ENCODE measurements at regions not wholly inside any gene's neighbourhood (a gene's known extent, or its start where the extent isn't known, plus 50 kb on each side); places are given as distances from the start of the nearest gene placed in this dataset.

DNA sequence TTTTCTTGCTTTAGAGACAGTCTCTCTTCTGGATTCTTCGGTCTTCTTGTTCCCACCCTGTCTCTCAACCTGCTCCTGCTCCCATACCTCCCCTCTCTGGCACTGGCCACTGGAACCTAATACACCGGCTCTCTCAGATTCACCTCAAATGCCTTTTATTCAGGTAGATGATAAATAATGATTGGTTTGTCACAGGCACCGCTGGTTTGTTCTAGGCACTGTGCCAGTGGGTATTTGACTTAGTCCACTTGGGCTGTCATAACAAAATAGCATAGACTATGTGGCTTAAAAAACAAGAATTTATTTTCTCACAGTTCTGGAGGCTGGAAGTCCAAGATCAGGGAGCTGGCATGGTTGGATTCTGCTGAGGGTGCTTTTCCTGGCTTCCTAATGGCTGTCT is 278.2 kb upstream of the STT3B start:
- DNase-seq, result no peak

GRCh38 chr3:31255007-31255581 is 277.6 kb upstream of the STT3B start:
- no peak for DNase-seq

DNA sequence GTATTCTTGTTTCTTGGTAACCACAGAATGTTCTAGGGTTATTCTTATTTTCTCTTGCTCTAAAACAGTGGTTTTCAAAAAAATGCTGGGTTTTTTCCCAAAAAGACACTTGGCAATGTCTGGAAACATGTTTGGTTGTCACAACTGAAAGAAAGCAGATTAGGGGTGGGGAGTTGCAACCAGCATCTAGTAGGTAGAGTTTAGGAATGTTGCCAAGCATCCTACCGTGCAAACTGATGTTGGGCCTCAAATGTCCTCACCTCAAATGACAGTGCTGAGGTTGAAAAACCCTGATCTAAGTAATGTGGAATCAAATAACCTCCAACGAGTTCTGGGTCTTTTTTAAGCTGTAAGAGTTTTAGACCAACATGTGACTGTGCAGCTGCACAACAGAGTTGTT is 270.5 kb upstream of the STT3B start:
- no peak for DNase-seq

- DNase-seq, result no peak
These were observed 268.8 kb upstream of the STT3B start for GRCh38 chr3:31263897-31264296.

GRCh38 chr3:31265646-31266428 is 266.9 kb upstream of the STT3B start:
- no peak for DNase-seq

- DNase-seq, result no peak
These were observed 263.9 kb upstream of the STT3B start for GRCh38 chr3:31268868-31269267.

GRCh38 chr3:31270010-31270409 is 262.7 kb upstream of the STT3B start:
- no peak for DNase-seq

DNA sequence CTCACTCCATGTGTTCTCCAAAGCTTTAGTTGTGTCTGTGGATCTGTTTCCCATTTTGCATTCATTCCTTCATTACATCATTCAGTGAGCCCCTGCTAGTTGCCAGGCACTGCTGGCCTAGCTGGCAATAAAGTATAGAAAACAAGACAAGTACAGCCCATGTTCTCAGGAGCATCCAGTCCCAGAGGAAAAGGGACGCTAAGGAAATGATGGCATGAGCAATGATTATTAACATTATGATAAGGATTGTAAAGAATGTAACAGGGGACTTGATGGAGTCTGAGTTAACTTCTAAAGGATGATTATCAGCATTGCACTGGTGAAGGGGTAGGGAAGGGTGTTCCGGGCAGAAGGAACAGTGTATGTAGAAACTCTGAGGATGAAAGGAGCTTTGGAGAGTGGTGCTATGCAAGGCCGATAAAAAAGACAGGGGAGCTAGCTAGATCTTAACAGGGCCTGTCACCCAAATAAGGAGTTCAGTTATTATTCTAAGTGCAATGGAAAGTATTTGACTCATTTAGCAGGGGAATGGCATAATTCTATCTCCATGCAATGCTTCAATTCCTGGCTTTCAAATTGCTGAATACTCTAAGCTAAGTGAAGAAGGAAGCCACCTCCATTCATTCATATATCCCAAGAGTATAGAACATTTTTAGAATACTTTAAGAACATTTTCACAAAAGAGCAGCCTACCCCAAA is 258.2 kb upstream of the STT3B start:
- no peak for DNase-seq

GRCh38 chr3:31275038-31275572 is 257.6 kb upstream of the STT3B start:
- DNase-seq, result no peak

DNA sequence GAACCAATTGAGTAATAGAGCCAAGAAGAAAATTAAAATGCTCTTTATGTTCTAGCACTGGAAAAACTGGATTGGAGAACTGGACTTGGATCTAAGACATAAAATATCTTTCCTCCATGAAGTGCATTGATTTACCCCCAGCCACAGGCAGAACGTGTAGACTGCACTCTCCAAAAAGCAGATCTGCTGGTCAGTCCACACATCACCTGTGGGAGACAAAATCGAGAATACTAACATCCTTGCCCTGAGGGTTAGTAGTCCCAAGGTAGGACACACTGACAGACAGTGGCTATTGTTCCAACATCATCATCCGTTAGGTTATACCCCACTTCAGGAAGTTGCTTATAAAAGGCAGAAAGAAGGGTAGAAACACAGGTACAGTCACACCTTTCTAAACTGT is 257.1 kb upstream of the STT3B start:
- no peak for DNase-seq

DNA sequence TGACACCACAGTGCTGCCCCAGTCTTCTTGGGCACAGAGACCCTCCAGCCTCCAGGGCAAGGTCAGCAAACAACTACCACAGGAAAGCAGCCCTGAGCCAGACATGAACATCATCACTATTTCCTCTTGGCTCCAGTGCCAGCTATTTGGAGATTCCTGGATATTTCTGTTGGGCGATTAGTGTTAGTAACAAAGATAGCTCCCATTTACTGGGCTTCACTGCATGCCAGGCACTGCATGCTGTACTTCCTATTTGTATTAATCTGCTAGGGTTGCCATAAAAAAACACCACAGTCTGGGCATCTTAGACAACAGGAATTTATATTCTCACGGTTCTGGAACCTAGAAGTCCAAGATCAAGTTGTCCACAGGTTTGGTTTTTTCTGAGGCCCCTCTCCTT is 255.1 kb upstream of the STT3B start:
- DNase-seq, result no peak

GRCh38 chr3:31278532-31278931 is 254.2 kb upstream of the STT3B start:
- no peak for DNase-seq

DNA sequence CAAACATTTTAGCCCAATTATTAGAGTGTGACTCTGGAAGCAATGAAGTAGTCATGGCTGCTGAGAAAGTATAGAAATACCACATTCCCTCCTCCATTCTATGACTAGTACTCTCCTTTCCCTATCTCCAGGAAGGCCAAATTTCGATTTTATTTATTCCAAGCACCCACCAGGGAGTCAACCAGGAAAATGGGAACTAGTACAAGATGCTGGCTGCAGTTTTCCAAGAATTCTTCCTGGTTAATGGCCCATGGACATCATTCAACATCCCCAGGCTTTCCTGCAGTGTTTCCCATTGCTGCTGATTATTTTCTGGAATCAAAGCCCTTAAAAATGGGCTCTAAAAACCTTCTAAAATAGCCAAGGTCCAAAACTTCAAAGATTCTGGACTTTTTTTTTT is 247.9 kb upstream of the STT3B start:
- DNase-seq, result no peak

DNA sequence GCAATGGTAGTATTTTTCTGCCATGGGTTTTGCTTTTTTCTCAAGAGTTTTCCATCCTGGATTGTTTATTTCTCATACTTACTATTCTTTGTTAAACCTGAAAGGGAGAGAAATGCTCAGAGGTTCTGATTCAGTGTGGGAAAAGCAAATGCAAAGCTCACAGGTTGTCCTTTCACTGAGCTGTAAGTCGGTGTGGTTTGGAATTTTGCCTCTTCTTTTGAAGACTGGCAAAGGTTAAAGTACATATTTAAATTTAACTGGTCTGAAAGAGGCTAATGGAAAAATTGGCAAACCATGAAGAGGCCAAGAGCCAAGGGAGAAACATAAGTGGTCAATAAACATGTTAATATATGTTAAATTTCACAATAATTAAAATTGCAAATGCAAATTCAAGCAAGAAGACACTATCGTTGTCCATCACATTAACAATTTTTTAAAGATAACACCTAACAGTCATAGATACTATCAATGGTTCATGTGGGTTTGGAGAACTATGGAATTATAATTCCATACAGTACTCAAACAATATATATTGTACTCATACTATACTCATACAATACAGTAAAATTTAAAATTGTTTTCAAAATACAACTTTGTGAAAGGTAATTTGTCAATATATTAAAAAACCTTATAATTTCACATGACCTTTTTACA is 246.8 kb upstream of the STT3B start:
- DNase-seq, result no peak

- DNase-seq, result no peak
These were observed 244.5 kb upstream of the STT3B start for GRCh38 chr3:31288224-31288623.

GRCh38 chr3:31288641-31289100 is 244.1 kb upstream of the STT3B start:
- no peak for DNase-seq

DNA sequence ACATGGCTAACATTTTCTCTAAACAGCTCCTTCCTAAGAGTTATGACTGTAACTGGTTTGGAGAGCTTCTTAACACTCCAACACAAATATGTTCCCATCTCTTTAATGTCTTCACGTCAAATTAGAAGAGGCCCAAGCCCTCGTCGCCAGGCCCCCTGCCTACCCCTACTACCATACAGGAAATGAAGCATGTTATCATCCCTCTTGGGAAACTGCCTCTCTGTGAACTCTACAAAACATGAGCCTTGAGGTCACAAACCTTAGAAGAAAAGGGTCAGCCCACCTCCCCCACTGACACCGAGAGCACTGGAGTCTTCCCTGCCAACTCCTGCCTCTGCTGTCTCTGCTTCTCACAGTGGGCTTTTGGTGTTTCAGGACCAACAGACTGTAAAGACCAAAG is 243.1 kb upstream of the STT3B start:
- no peak for DNase-seq

DNA sequence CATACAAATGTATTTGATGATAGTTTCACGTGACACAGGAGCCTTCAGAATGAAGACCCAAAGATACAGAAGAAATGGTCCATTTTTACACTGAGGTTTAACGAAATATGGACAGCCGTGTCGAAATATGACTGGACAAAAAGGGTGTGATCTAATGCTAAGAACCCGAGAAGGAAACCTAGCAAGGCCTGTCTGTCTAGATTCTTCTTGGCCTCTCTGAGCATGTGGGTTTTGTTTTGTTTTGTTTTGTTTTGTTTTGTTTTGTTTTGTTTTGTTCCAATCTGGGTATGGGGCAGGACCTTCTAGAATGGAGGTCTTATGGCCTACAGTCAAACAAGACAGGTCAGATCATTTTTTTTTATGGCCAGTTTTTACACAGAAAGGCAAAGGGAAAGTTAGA is 242.7 kb upstream of the STT3B start:
- no peak for DNase-seq

GRCh38 chr3:31291818-31292217 is 240.9 kb upstream of the STT3B start:
- no peak for DNase-seq

DNA sequence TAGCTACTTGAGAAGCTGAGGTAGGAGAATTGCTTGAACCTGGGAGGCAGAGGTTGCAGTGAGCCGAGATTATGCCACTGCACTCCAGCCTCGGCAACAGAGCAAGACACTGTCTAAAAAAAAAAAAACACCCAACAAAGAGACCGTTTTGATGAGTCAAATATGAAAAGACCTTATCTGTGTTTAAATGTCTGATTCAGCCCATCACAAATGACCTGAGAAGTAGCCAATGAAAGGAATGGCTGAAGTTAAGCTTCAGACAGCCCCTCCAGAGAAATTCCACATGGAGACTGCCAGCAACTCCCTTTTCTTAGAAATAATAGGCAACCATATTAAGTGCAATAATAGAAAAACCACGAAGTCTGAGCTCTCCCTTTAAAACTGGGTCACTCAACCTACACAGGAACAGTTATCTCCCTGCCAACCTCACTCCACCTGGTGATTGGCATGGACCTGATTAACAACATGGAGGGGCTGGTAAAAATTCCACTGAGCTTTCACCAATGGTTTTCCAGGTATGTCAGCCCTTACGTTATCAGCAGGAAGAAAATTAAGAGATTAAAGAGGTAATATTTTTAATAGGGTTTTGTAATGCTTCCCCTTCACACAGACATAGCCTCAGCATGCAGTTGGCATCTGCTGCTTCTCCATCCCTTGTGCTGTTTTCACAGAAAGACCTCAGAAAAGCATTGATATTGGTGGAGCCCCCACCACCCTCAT is 238.1 kb upstream of the STT3B start:
- DNase-seq, result no peak

- DNase-seq, result no peak
These were observed 237.5 kb upstream of the STT3B start for GRCh38 chr3:31295150-31295765.

DNA sequence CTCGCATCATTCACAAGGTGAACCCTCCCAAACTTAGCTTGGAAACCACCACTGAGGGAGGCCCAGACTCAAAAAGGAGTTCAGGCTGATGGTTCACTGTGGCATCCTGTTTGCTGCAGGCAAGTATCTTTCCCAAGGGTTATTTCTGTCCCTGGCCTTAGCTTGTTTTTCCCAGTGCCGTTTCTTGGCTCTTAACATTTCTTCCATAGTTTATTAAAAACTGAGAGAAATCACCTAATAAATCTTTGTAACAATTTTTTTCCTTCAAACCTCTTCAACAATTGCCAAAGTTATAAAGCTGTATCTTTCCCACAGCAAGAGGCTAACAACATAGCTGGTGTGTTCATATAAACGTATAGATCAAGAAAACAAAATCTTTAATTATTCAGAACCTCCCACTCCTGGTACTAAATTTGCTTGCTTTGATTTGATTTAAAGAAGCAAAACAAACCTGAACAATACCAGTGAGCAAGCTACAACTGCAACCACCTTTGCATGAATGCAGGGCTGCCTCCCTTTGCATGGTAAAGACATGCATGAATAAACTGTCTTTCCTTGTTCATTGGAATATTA is 234.9 kb upstream of the STT3B start:
- no peak for DNase-seq

Data from NCI-H774 (cell line).